Forelimb muscle (tissue), 1 donor: ENCODE measurements at regions not wholly inside any gene's neighbourhood (a gene's known extent, or its start where the extent isn't known, plus 50 kb on each side); places are given as distances from the start of the nearest gene placed in this dataset.
"Not testable (repeated sequence)": the region's sequence is repeated elsewhere in the genome, so short reads cannot be mapped to it uniquely, and the experiment has no call there.

Source experiments
- DNase-seq: peaks from one replicate; pipeline ENCODE4 v3.0.0-alpha.2; 2013; ENCODE audit warnings: low read depth

- no peak for DNase-seq
Observed at GRCh38 chr4:181835348-181835747, 407.9 kb upstream of the TENM3 start.

- no peak for DNase-seq
Observed at GRCh38 chr4:181838253-181838652, 404.9 kb upstream of the TENM3 start.

- not testable (repeated sequence) for DNase-seq
Observed at GRCh38 chr4:181843797-181844196, 399.4 kb upstream of the TENM3 start.

GRCh38 chr4:181845617-181846016 lies 397.6 kb upstream of the TENM3 start:
- DNase-seq = no peak

- DNase-seq = no peak
Observed at GRCh38 chr4:181846934-181847333, 396.3 kb upstream of the TENM3 start.

GRCh38 chr4:181848357-181848756 lies 394.8 kb upstream of the TENM3 start:
- DNase-seq = no peak

GRCh38 chr4:181849472-181849871 lies 393.7 kb upstream of the TENM3 start:
- no peak for DNase-seq

GRCh38 chr4:181853881-181854511 lies 389.2 kb upstream of the TENM3 start:
- DNase-seq = no peak

GRCh38 chr4:181855307-181855706 lies 387.9 kb upstream of the TENM3 start:
- no peak for DNase-seq

GRCh38 chr4:181857471-181857870 lies 385.7 kb upstream of the TENM3 start:
- not testable (repeated sequence) for DNase-seq

GRCh38 chr4:181858741-181859140 lies 384.5 kb upstream of the TENM3 start:
- no peak for DNase-seq

- no peak for DNase-seq
Observed at GRCh38 chr4:181859439-181859838, 383.8 kb upstream of the TENM3 start.

GRCh38 chr4:181860157-181860556 lies 383.0 kb upstream of the TENM3 start:
- no peak for DNase-seq

- DNase-seq = no peak
Observed at GRCh38 chr4:181860668-181861067, 382.5 kb upstream of the TENM3 start.

GRCh38 chr4:181863856-181864255 lies 379.3 kb upstream of the TENM3 start:
- no peak for DNase-seq

- no peak for DNase-seq
Observed at GRCh38 chr4:181870326-181870725, 372.9 kb upstream of the TENM3 start.

- DNase-seq = no peak
Observed at GRCh38 chr4:181874602-181875001, 368.6 kb upstream of the TENM3 start.

GRCh38 chr4:181877329-181877848 lies 365.8 kb upstream of the TENM3 start:
- no peak for DNase-seq

- DNase-seq = no peak
Observed at GRCh38 chr4:181890031-181890430, 353.2 kb upstream of the TENM3 start.

- DNase-seq = no peak
Observed at GRCh38 chr4:181890911-181891310, 352.3 kb upstream of the TENM3 start.

- DNase-seq = no peak
Observed at GRCh38 chr4:181896614-181897013, 346.6 kb upstream of the TENM3 start.

- DNase-seq = no peak
Observed at GRCh38 chr4:181897935-181898334, 345.3 kb upstream of the TENM3 start.

- not testable (repeated sequence) for DNase-seq
Observed at GRCh38 chr4:181902404-181902803, 340.8 kb upstream of the TENM3 start.

GRCh38 chr4:181905708-181906107 lies 337.5 kb upstream of the TENM3 start:
- no peak for DNase-seq
